Endodermal cell (in vitro differentiated cells): ENCODE measurements at regions not wholly inside any gene's neighbourhood (a gene's known extent, or its start where the extent isn't known, plus 50 kb on each side); places are given as distances from the start of the nearest gene placed in this dataset.

Source experiments
- DNase-seq: peaks from one replicate; pipeline ENCODE4 v3.0.0-alpha.2; 2017
- H3K27ac ChIP-seq: 2 replicates; pipeline ENCODE4 v1.5.1; 2013; ENCODE audit warnings: mild to moderate bottlenecking, low read depth, low read length, moderate library complexity
- H3K27me3 ChIP-seq: 2 replicates; pipeline ENCODE4 v1.6.1; 2013; ENCODE audit warnings: mild to moderate bottlenecking, low read length, moderate library complexity; ENCODE audit not compliant: insufficient read depth, control insufficient read depth, poor library complexity, severe bottlenecking
- H3K36me3 ChIP-seq: 2 replicates; pipeline ENCODE4 v1.7.0; 2013; ENCODE audit warnings: mild to moderate bottlenecking, low read length, moderate library complexity; ENCODE audit not compliant: control insufficient read depth, insufficient read depth
- H3K4me1 ChIP-seq: one replicate; pipeline ENCODE4 v1.7.0; 2013; ENCODE audit warnings: low read length; ENCODE audit not compliant: control insufficient read depth, insufficient read depth
- H3K4me3 ChIP-seq: 2 replicates; pipeline ENCODE4 v1.5.1; 2013; ENCODE audit warnings: mild to moderate bottlenecking, low read length, moderate library complexity
- H3K9ac ChIP-seq: 2 replicates; pipeline ENCODE4 v1.6.1; 2013; ENCODE audit warnings: mild to moderate bottlenecking, low read length, moderate library complexity; ENCODE audit not compliant: poor library complexity, severe bottlenecking; ENCODE audit errors: extremely low read depth
- H3K9me3 ChIP-seq: 2 replicates; pipeline ENCODE4 v1.6.1; 2013; ENCODE audit warnings: mild to moderate bottlenecking, low read length, moderate library complexity; ENCODE audit not compliant: control insufficient read depth
- H3K27ac Mint-ChIP-seq: 2 replicates; pipeline ENCODE4 v1.8.0; 2020; ENCODE audit warnings: mixed read lengths
- H3K27me3 Mint-ChIP-seq: 2 replicates; pipeline ENCODE4 v1.8.0; 2021; ENCODE audit warnings: mild to moderate bottlenecking, mixed read lengths; ENCODE audit not compliant: insufficient read depth
- H3K36me3 Mint-ChIP-seq: 2 replicates; pipeline ENCODE4 v1.8.0; 2020; ENCODE audit warnings: low read depth, mixed read lengths
- H3K4me1 Mint-ChIP-seq: 2 replicates; pipeline ENCODE4 v1.8.0; 2020; ENCODE audit warnings: mixed read lengths
- H3K4me3 Mint-ChIP-seq: 2 replicates; pipeline ENCODE4 v1.8.0; 2020; ENCODE audit warnings: mild to moderate bottlenecking, moderate library complexity, mixed read lengths
- H3K9me3 Mint-ChIP-seq: 2 replicates; pipeline ENCODE4 v1.8.0; 2020; ENCODE audit warnings: mild to moderate bottlenecking, mixed read lengths
- CTCF ChIP-seq: fragments of 200-600 bp; sonication (generic); conservative IDR thresholded peaks from 2 replicates; pipeline ENCODE4 v1.5.0; 2021; ENCODE audit warnings: antibody characterized with exemption, mild to moderate bottlenecking
- WGBS, 2 experiments: methylation state at CpG; one replicate each; pipeline versions ENCODE4 v1.1.5 to v1.1.7; 2013; ENCODE audit warnings: missing lambda C conversion rate in 2 of 2, mixed read lengths in 1 of 2; ENCODE audit not compliant: insufficient coverage in 1 of 2, insufficient read length in 1 of 2; 5-methylcytosine and 5-hydroxymethylcytosine counted together

GRCh38 chr3:181330257-181330656 is 340.7 kb upstream of the DNAJC19 start:
- no peak overlapping the region for H3K27ac Mint-ChIP-seq
- no peaks in the 10 kb centered on the region for H3K36me3 ChIP-seq
- no peak overlapping the region for H3K9ac ChIP-seq
- TF ChIP-seq CTCF, result no peak
- no peaks in the 10 kb centered on the region for H3K9me3 ChIP-seq
- H3K27me3 Mint-ChIP-seq, result no peaks in the 10 kb centered on the region
- DNase-seq, result no peak
- H3K36me3 Mint-ChIP-seq, result no peaks in the 10 kb centered on the region
- H3K4me3 ChIP-seq, result no peak overlapping the region
- peaks cover 9% of the 10 kb centered on the region for H3K4me1 Mint-ChIP-seq
- H3K4me1 ChIP-seq, result peaks cover 5% of the 10 kb centered on the region
- no peaks in the 10 kb centered on the region for H3K9me3 Mint-ChIP-seq
- 81 to 100% methylated on average over 2 to 3 of the region's 3 CpGs for WGBS, 2 experiments
- H3K4me3 Mint-ChIP-seq, result no peak overlapping the region
- no peaks in the 10 kb centered on the region for H3K27me3 ChIP-seq
- H3K27ac ChIP-seq, result no peak overlapping the region

- Histone ChIP-seq H3K27ac (no peak overlapping the region), H3K9me3 (no peaks in the 10 kb centered on the region), H3K4me1 (peaks cover 5% of the 10 kb centered on the region), H3K9ac (no peak overlapping the region), H3K27me3 (no peaks in the 10 kb centered on the region), H3K36me3 (no peaks in the 10 kb centered on the region), H3K4me3 (no peak overlapping the region)
- H3K9me3 Mint-ChIP-seq, result no peaks in the 10 kb centered on the region
- no peaks in the 10 kb centered on the region for H3K36me3 Mint-ChIP-seq
- H3K27me3 Mint-ChIP-seq, result no peaks in the 10 kb centered on the region
- TF ChIP-seq CTCF, result no peak
- no peak overlapping the region for H3K27ac Mint-ChIP-seq
- H3K4me3 Mint-ChIP-seq, result no peak overlapping the region
- peaks cover 14% of the 10 kb centered on the region for H3K4me1 Mint-ChIP-seq
- 87 to 88% methylated on average over 2 of the region's 2 CpGs for WGBS, 2 experiments
- DNase-seq, result no peak
These were observed 339.5 kb upstream of the DNAJC19 start for GRCh38 chr3:181329024-181329423.

- Mint-ChIP-seq H3K4me1 (peaks cover 14% of the 10 kb centered on the region), H3K27ac (no peak overlapping the region), H3K4me3 (no peak overlapping the region), H3K36me3 (no peaks in the 10 kb centered on the region), H3K27me3 (no peaks in the 10 kb centered on the region), H3K9me3 (no peaks in the 10 kb centered on the region)
- Histone ChIP-seq H3K9ac (no peak overlapping the region), H3K4me3 (no peak overlapping the region), H3K27me3 (no peaks in the 10 kb centered on the region), H3K4me1 (peaks cover 5% of the 10 kb centered on the region), H3K27ac (no peak overlapping the region), H3K9me3 (no peaks in the 10 kb centered on the region), H3K36me3 (no peaks in the 10 kb centered on the region)
- no peak for DNase-seq
- TF ChIP-seq CTCF, result no peak
- 89% methylated on average over 4 of the region's 5 CpGs; no CpG with 5 or more reads in 1 of the 2 experiments for WGBS, 2 experiments
These were observed 338.8 kb upstream of the DNAJC19 start for GRCh38 chr3:181328346-181328745.
